HG03520 (cell line): ENCODE measurements at regions not wholly inside any gene's neighbourhood (a gene's known extent, or its start where the extent isn't known, plus 50 kb on each side); places are given as distances from the start of the nearest gene placed in this dataset.

Experiments used
- ATAC-seq: cut with Tn5 transposase; IDR thresholded peaks from one replicate; pipeline ENCODE4 v1.9.1; 2021; ENCODE audit warnings: mild to moderate bottlenecking, moderate library complexity; ENCODE audit not compliant: unreplicated experiment

GRCh38 chr15:93670931-93671330 is 560.4 kb upstream of the MCTP2 start:
- ATAC-seq, result no peak

- ATAC-seq, result no peak
Observed at GRCh38 chr15:93664213-93664956, 567.0 kb upstream of the MCTP2 start.

- ATAC-seq, result no peak
Observed at GRCh38 chr15:93662162-93662885, 569.0 kb upstream of the MCTP2 start.

GRCh38 chr15:93658026-93658816 is 569.2 kb upstream of the RGMA start:
- no peak for ATAC-seq

GRCh38 chr15:93656041-93656440 is 567.0 kb upstream of the RGMA start:
- no peak for ATAC-seq

- ATAC-seq, result no peak
Observed at GRCh38 chr15:93649691-93650235, 560.8 kb upstream of the RGMA start.

GRCh38 chr15:93646193-93646592 is 557.2 kb upstream of the RGMA start:
- no peak for ATAC-seq

- ATAC-seq, result no peak
Observed at GRCh38 chr15:93645594-93645993, 556.6 kb upstream of the RGMA start.

GRCh38 chr15:93644595-93644994 is 555.6 kb upstream of the RGMA start:
- no peak for ATAC-seq

- ATAC-seq, result no peak
Observed at GRCh38 chr15:93640411-93640962, 551.5 kb upstream of the RGMA start.

- no peak for ATAC-seq
Observed at GRCh38 chr15:93631958-93632618, 543.1 kb upstream of the RGMA start.

- no peak for ATAC-seq
Observed at GRCh38 chr15:93619597-93619996, 530.6 kb upstream of the RGMA start.

- ATAC-seq, result no peak
Observed at GRCh38 chr15:93617443-93617842, 528.4 kb upstream of the RGMA start.

GRCh38 chr15:93614386-93615104 is 525.5 kb upstream of the RGMA start:
- no peak for ATAC-seq

- ATAC-seq, result no peak
Observed at GRCh38 chr15:93613386-93613785, 524.4 kb upstream of the RGMA start.

GRCh38 chr15:93612953-93613352 is 523.9 kb upstream of the RGMA start:
- no peak for ATAC-seq

GRCh38 chr15:93610944-93611343 is 521.9 kb upstream of the RGMA start:
- no peak for ATAC-seq

- no peak for ATAC-seq
Observed at GRCh38 chr15:93608643-93609148, 519.7 kb upstream of the RGMA start.

GRCh38 chr15:93603550-93603949 is 514.5 kb upstream of the RGMA start:
- ATAC-seq, result no peak

- ATAC-seq, result no peak
Observed at GRCh38 chr15:93587059-93587521, 498.1 kb upstream of the RGMA start.
